22Rv1 (cell line): ENCODE measurements at regions not wholly inside any gene's neighbourhood (a gene's known extent, or its start where the extent isn't known, plus 50 kb on each side); places are given as distances from the start of the nearest gene placed in this dataset.

ENCODE experiments used
- ZFX ChIP-seq: fragments of 450-650 bp; IDR thresholded peaks from 2 replicates; pipeline ENCODE4 v1.6.1; 2017; ENCODE audit warnings: antibody characterized with exemption, borderline replicate concordance
- TF ChIP-seq, protein P1 (sequence below): fragments of 450-650 bp; IDR thresholded peaks from 2 replicates; pipeline ENCODE4 v1.5.1; 2017; ENCODE audit warnings: mild to moderate bottlenecking

DNA sequence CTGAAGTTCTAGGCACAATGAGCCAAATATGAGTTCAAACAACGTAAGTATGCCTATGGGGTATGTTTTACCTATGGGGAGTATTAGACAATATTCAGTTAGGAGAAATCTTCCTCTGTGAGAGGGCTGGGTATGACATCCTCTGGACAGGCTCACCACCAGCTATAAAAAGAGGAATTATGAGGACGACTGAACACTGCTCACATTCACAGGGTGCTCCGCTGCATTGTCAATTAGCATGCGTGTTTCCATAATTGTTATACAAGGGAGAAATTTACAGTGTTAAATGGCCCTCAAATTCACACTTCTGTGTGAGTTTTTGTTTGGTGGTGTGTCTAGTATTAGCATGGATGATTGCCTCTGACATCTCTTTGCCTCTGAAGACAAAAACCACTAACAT, 700.4 kb downstream of the BCL11A start:
- TF ChIP-seq, protein P1, sequence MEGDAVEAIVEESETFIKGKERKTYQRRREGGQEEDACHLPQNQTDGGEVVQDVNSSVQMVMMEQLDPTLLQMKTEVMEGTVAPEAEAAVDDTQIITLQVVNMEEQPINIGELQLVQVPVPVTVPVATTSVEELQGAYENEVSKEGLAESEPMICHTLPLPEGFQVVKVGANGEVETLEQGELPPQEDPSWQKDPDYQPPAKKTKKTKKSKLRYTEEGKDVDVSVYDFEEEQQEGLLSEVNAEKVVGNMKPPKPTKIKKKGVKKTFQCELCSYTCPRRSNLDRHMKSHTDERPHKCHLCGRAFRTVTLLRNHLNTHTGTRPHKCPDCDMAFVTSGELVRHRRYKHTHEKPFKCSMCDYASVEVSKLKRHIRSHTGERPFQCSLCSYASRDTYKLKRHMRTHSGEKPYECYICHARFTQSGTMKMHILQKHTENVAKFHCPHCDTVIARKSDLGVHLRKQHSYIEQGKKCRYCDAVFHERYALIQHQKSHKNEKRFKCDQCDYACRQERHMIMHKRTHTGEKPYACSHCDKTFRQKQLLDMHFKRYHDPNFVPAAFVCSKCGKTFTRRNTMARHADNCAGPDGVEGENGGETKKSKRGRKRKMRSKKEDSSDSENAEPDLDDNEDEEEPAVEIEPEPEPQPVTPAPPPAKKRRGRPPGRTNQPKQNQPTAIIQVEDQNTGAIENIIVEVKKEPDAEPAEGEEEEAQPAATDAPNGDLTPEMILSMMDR, result no peak
- TF ChIP-seq ZFX, result no peak
